OCI-LY3 (cell line): ENCODE measurements at regions not wholly inside any gene's neighbourhood (a gene's known extent, or its start where the extent isn't known, plus 50 kb on each side); places are given as distances from the start of the nearest gene placed in this dataset.

ENCODE experiments used
- H2AFZ ChIP-seq: fragments of 200-600, 300-600 bp; shearing (Covaris generic); 2 replicates; pipeline ENCODE4 v1.6.0; 2014; ENCODE audit warnings: antibody characterized with exemption, low read depth, low read length
- H3K27ac ChIP-seq: fragments of 200-600, 300-600 bp; sonication (generic); 2 replicates; pipeline ENCODE4 v1.5.1; 2014; ENCODE audit warnings: mild to moderate bottlenecking, low read length, moderate library complexity, mixed read lengths
- H3K27me3 ChIP-seq: fragments of 200-600, 300-600 bp; sonication (generic); 2 replicates; pipeline ENCODE4 v1.6.1; 2014; ENCODE audit warnings: low read depth, low read length, mixed read lengths
- H3K36me3 ChIP-seq: fragments of 200-600, 300-600 bp; sonication (generic); replicated peaks from 2 replicates; pipeline ENCODE3; 2014; ENCODE audit warnings: low read depth, low read length, mixed read lengths
- H3K4me1 ChIP-seq: fragments of 300-600, 200-600 bp; sonication (generic); 2 replicates; pipeline ENCODE4 v1.6.1; 2014; ENCODE audit warnings: low read length, mixed read lengths
- H3K4me2 ChIP-seq: fragments of 200-600, 300-600 bp; sonication (generic); 2 replicates; pipeline ENCODE4 v1.6.1; 2014; ENCODE audit warnings: low read length, mixed read lengths
- H3K4me3 ChIP-seq: fragments of 300-600, 200-600 bp; sonication (generic); 2 replicates; pipeline ENCODE4 v1.5.1; 2014; ENCODE audit warnings: antibody characterized with exemption, mild to moderate bottlenecking, low read length, moderate library complexity
- H3K79me2 ChIP-seq: fragments of 300-600, 200-600 bp; shearing (Covaris generic); 2 replicates; pipeline ENCODE4 v1.6.1; 2014; ENCODE audit warnings: mild to moderate bottlenecking, low read length, mixed read lengths
- H3K9ac ChIP-seq: fragments of 300-600, 200-600 bp; shearing (Covaris generic); 2 replicates; pipeline ENCODE4 v1.6.0; 2014; ENCODE audit warnings: mild to moderate bottlenecking, low read length, moderate library complexity
- H3K9me3 ChIP-seq: fragments of 200-600, 300-600 bp; shearing (Covaris generic); 2 replicates; pipeline ENCODE4 v1.6.1; 2014; ENCODE audit warnings: low read length, mixed read lengths; ENCODE audit not compliant: insufficient read depth
- H4K20me1 ChIP-seq: fragments of 200-600, 300-600 bp; sonication (generic); 2 replicates; pipeline ENCODE4 v1.6.1; 2016; ENCODE audit warnings: low read length, mixed read lengths; ENCODE audit not compliant: insufficient read depth
- EZH2phosphoT487 ChIP-seq: fragments of 200-600 bp; shearing (Covaris generic); IDR thresholded peaks from 2 replicates; pipeline ENCODE4 v1.6.1; 2018; ENCODE audit warnings: antibody characterized with exemption, mixed run types, low read depth
- TF ChIP-seq, protein P1 (sequence below): fragments of 200-600, 300-600 bp; sonication (generic); IDR thresholded peaks from 2 replicates; pipeline ENCODE4 v1.5.1; 2014; ENCODE audit warnings: antibody characterized with exemption, low read length, low read depth

DNA sequence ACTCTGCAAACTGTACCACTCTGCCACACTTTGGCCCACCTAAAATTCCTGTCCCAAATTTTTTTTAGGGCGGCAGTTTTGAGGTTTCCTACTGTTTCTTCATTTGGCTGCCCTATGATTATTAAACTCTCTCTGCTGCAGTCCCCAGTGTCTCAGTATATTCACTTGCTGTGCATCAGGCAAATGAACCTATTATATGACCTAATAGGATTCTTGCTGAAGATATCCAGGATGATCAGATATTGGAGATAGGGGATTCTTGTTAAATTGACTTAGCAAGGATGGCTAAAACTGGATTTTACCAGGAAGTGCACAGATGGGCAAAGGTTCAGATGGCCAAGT is 410.8 kb upstream of the DDI1 start:
- H2AFZ ChIP-seq = no peak overlapping the region
- H3K36me3 ChIP-seq = no peaks in the 10 kb centered on the region
- H3K4me2 ChIP-seq = no peak overlapping the region
- no peak overlapping the region; the same call in 1 of the 2 replicates for H3K27ac ChIP-seq
- H3K4me1 ChIP-seq = peaks cover 35% of the 10 kb centered on the region
- H3K9me3 ChIP-seq = no peaks in the 10 kb centered on the region
- no peak overlapping the region for H3K9ac ChIP-seq
- no peaks in the 10 kb centered on the region for H3K79me2 ChIP-seq
- no peaks in the 10 kb centered on the region for H4K20me1 ChIP-seq
- no peaks in the 10 kb centered on the region for H3K27me3 ChIP-seq
- no peak overlapping the region for H3K4me3 ChIP-seq
- TF ChIP-seq, protein P1, sequence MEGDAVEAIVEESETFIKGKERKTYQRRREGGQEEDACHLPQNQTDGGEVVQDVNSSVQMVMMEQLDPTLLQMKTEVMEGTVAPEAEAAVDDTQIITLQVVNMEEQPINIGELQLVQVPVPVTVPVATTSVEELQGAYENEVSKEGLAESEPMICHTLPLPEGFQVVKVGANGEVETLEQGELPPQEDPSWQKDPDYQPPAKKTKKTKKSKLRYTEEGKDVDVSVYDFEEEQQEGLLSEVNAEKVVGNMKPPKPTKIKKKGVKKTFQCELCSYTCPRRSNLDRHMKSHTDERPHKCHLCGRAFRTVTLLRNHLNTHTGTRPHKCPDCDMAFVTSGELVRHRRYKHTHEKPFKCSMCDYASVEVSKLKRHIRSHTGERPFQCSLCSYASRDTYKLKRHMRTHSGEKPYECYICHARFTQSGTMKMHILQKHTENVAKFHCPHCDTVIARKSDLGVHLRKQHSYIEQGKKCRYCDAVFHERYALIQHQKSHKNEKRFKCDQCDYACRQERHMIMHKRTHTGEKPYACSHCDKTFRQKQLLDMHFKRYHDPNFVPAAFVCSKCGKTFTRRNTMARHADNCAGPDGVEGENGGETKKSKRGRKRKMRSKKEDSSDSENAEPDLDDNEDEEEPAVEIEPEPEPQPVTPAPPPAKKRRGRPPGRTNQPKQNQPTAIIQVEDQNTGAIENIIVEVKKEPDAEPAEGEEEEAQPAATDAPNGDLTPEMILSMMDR = no peak
- no peak for TF ChIP-seq EZH2phosphoT487

DNA sequence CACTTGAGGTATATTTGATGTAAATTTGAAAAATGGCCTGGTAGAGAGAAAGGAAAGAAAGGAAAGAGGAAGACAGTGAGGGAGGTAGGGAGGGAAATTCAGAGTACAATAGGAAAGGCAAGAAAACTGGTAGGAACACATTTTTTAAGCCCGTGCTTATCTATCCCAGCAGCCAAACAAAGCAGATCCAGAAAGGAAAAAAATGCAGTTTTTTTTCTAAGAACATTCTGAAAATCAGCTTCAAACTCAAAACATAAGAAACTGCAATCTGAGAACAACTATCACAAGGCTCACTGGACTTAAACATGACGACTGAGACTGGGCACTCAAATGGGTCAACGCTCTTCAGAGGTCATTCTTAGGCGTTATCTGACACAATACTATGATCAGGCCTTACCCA is 408.3 kb upstream of the DDI1 start:
- Histone ChIP-seq H3K4me1 (peaks cover 23% of the 10 kb centered on the region), H3K27ac (no peak overlapping the region), H3K4me2 (no peak overlapping the region), H3K4me3 (no peak overlapping the region), H3K9me3 (no peaks in the 10 kb centered on the region), H3K79me2 (no peaks in the 10 kb centered on the region), H3K27me3 (no peaks in the 10 kb centered on the region), H3K36me3 (no peaks in the 10 kb centered on the region), H4K20me1 (no peaks in the 10 kb centered on the region), H3K9ac (no peak overlapping the region), H2AFZ (no peak overlapping the region)
- no peak for TF ChIP-seq EZH2phosphoT487
- TF ChIP-seq, protein P1 = no peak

DNA sequence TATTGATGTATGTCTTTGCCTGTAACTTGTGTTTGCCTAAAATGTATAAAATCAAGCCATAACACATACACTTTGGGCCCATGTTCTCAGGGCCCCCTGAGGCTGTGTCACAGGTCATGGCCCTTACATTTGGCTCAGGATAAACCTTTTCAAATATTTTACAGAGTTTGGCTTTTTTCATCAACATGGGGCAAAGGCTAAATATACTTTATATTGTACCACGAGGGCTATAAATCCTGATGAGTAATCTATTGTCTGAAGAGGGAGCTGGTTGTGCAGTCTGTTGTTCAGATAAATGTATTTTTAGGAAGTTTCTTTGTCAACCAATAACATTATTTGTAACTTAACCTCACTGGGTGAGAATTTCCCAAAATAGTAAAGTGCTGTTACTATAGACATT is 404.6 kb upstream of the DDI1 start:
- H3K4me3 ChIP-seq = no peak overlapping the region
- no peak overlapping the region for H3K4me2 ChIP-seq
- H3K4me1 ChIP-seq = peaks cover 9% of the 10 kb centered on the region
- no peaks in the 10 kb centered on the region for H3K27me3 ChIP-seq
- H3K36me3 ChIP-seq = no peaks in the 10 kb centered on the region
- no peaks in the 10 kb centered on the region for H3K79me2 ChIP-seq
- H4K20me1 ChIP-seq = no peaks in the 10 kb centered on the region
- H3K27ac ChIP-seq = no peak overlapping the region
- H3K9me3 ChIP-seq = no peaks in the 10 kb centered on the region
- TF ChIP-seq EZH2phosphoT487 = no peak
- TF ChIP-seq, protein P1 = no peak
- H2AFZ ChIP-seq = no peak overlapping the region
- H3K9ac ChIP-seq = no peak overlapping the region

DNA sequence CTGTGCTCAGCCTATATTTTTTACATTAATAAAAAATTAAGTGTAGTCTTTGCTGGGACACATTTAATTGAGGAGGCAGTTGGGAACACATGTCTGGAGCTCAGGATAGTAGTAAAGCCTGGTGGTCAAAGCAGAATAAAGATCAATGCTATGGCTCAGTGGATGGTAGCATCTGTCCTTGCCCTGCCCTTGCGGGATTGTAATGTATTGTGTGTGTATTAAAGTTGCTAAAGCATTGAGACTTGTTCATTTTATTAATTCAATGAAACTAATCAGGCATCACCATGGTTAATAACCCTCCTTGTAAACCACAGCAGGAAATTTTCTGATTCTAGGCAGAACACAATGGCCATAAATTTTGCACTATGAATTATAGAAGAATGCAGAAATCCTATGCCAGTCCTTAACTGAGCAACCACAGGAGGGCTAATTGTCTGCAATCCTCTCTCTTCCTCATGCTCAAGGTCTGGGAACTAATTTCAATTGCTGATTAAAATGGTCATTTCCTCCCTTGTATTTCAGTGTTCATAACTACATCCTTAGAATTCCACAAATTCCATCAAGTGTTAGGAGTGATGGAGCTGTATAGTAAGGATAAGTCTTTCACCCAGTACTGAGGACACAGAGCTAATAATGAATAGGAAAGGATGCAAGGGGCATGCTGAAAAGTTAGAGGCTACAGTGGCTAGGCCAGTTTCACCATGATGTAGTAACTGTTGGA is 403.2 kb upstream of the DDI1 start:
- H3K27ac ChIP-seq = no peak overlapping the region
- TF ChIP-seq EZH2phosphoT487 = no peak
- TF ChIP-seq, protein P1 = no peak
- no peaks in the 10 kb centered on the region for H3K36me3 ChIP-seq
- no peaks in the 10 kb centered on the region for H3K79me2 ChIP-seq
- no peak overlapping the region for H2AFZ ChIP-seq
- H3K4me3 ChIP-seq = no peak overlapping the region
- H4K20me1 ChIP-seq = no peaks in the 10 kb centered on the region
- no peak overlapping the region for H3K4me2 ChIP-seq
- H3K9me3 ChIP-seq = no peaks in the 10 kb centered on the region
- peaks cover 17% of the 10 kb centered on the region for H3K4me1 ChIP-seq
- no peak overlapping the region for H3K9ac ChIP-seq
- no peaks in the 10 kb centered on the region for H3K27me3 ChIP-seq
